HG02571 (cell line): ENCODE measurements at regions not wholly inside any gene's neighbourhood (a gene's known extent, or its start where the extent isn't known, plus 50 kb on each side); places are given as distances from the start of the nearest gene placed in this dataset.
"Not testable (repeated sequence)": the region's sequence is repeated elsewhere in the genome, so short reads cannot be mapped to it uniquely, and the experiment has no call there.

Experiments used
- ATAC-seq: cut with Tn5 transposase; IDR thresholded peaks from one replicate; pipeline ENCODE4 v1.9.1; 2021; ENCODE audit warnings: mild to moderate bottlenecking, moderate library complexity; ENCODE audit not compliant: unreplicated experiment

- ATAC-seq: no peak
Observed at GRCh38 chr3:197372047-197372661, 73.7 kb upstream of the DLG1 start.

- ATAC-seq: no peak
Observed at GRCh38 chr3:197371591-197372046, 73.2 kb upstream of the DLG1 start.

GRCh38 chr3:197369545-197369944 lies 71.1 kb upstream of the DLG1 start:
- no peak for ATAC-seq

GRCh38 chr3:197368821-197369220 lies 70.4 kb upstream of the DLG1 start:
- ATAC-seq: no peak

- ATAC-seq: no peak
Observed at GRCh38 chr3:197368330-197368729, 69.9 kb upstream of the DLG1 start.

DNA sequence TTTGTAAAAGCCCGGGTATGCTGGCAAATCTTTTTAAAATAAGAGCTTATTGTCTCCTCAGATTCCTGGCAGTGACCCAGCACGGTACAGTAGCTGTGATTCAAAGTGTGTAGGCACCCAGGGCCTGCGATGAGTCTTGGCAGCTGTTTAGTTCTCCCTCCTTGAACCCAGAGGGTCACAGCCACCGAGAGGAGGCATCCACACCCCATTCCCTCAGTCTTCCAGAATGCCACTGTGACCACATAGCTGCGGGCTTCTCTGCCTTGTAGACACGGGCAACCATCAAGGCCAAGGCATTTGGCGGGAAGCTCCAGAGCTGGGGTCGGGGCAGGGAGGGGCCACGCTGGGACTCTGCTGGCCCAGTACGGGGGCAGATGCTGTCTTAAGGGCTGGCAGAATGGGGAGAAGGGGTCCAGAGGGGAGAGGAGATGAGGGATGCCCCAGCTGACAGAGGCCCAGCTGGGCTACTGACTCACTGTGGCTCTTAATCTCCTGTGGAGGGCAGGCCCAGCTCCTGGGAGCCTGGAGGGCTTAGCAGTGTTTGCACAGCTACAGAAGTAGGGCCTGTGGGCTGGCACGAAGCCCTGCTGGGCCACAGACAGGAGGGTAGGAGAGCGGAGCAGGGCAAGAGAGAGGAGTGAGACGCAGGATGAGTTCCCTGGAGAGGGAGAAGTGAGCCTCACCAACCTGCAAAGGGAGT lies 68.8 kb upstream of the DLG1 start:
- ATAC-seq: no peak

DNA sequence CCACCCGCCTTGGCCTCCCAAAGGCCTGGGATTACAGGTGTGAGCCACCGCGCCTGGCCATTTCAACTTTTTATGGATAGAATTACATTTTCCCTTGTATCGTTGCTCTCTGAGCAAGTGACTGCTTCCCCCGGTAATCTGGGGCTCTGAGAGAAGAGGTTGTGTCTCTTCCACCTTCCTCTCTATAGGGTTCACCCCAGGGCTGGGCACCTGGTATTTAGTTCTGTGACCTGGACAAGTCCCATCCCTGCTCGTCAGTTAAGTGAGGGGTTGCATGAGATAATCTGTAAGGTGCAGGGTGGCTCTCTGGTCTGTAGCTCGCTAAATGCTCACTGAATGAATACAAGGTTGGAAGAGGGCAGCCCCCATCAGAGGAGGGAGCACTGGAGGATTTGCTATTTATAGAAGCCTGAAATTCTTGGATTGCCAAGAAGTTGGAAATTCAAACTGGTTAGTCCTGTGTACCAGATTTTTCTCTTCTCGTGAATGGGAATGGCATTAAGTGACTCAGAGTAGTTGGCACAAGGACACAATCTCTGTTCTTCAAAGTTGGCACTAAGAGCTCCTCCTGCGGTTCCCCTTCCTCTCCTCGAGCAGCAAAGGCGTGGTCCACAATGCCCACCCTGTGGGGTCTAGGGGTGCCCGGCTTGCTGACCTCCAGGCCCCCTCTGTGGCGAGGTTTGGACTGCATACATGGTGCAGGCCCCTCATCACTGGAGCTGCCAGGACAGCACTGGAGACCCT lies 68.1 kb upstream of the DLG1 start:
- no peak for ATAC-seq

DNA sequence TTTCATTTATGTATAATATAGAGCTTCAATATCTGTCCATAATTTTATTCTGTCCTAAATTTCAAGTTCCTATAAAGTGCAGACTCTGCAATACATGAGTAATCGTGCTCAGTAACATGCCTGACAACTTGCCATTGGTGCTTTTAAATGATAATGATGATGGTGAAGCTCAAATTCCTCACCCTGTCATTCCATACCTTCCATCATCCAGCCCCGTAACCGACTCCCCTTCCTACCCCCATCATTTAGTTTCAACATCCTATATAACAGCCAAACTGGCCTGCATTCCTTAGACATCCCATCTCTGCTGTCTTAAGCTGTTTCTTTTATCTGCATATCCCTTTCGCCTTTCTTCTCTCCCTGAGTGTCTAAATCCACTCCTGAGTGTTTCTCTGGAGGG lies 67.2 kb upstream of the DLG1 start:
- no peak for ATAC-seq

DNA sequence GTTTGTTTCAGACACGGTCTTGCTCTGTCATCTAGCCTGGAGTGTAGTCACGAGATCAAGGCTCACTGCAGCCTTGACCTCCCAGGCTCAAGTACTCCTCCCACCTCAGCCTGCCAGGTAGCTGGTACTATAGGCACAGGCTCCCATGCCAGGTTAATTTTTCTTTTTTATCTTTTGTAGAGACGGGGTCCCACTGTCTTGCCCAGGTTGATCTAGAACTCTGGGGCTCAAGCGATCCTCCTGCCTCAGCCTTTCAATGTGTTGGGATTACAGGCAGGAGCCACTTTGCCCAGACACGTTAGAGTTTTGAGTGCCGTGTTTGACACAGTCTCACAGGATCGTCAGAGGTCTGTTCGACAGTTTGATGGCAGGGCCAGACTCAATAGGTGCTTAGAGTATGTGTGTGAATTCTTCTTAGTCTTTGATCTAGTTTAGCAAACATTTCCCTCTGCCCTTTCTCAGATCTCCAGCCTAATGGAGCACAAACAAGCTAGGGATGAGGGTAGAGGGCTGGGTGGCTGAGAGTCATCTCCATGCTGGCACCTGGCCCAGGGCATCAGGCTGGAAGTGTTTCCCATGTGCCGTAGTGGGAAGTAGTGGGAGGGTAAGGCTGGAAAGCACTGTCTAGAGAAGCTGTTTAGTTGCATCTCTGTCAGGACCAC lies 66.1 kb upstream of the DLG1 start:
- ATAC-seq: no peak

- no peak for ATAC-seq
Observed at GRCh38 chr3:197363553-197364409, 65.4 kb upstream of the DLG1 start.

DNA sequence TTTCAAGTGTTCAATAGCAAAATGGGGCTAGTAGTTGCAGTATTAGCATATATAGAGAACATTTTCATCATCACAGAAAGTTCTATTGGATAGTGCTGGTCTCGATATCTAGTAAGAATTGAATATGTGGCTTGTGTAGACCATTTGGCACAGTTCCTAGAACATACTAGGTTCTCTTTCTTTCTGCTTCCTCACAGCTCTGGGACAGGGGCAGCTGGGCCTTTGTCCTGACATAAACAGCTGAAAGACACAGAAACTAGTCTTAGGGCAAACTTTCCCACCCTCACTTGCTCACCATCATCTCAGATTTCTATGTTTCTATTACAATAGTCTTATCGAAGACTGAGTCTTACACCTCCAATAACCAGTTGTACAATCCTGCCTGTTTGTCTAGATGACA lies 63.7 kb upstream of the DLG1 start:
- ATAC-seq: no peak

DNA sequence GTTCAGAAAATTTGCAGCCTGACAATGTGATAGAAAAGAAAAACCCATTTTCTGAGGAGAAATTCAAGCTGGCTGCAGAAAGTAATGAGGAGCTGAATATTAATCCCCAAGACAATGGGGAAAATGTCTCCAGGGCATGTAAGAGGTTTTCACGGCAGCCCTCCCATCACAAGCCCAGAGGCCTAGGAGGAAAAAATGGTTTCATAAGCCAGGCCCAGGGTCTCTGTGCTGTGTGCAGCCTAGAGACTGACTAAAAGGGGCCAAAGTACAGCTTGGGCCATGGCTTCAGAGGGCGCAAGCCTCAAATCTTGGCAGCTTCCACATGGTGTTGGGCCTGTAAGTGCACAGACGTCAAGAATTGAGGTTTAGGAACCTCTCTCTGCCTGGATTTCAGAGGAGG lies 61.7 kb upstream of the DLG1 start:
- not testable (repeated sequence) for ATAC-seq

DNA sequence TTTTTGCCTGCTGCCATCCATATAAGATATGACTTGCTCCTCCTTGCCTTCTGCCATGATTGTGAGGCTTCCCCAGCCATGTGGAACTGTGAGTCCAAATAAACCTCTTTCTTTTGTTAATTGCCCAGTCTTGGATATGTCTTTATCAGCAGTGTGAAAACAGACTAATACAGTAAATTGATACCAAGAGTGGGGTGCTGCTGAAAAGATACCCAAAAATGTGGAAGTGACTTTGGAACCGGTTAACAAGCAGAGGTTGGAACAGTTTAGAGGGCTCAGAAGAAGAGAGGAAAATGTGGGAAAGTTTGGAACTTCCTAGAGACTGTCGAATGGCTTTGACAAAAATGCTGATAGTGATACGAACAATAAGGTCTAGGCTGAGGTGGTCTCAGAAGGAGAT lies 61.1 kb upstream of the DLG1 start:
- not testable (repeated sequence) for ATAC-seq

DNA sequence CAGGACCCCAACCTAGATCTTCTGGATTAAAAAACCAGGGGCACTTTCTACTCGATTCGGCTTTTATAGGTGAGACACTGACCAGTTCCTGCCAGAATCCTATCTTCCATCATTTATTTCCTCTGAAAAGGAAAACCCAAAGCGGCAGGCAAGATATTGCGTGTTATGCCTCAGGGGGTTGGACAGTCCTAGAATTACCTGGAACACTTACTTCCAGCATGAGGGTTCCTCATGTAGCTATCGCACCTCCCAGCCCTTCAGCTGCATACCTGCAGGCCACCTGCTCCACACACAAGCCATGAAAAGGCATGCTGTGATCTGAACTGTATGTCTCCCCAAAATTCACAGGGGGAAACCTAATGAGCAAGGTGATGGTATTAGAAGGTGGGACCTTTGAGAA lies 58.3 kb upstream of the DLG1 start:
- ATAC-seq: no peak

GRCh38 chr3:197356275-197356674 lies 57.9 kb upstream of the DLG1 start:
- ATAC-seq: no peak

DNA sequence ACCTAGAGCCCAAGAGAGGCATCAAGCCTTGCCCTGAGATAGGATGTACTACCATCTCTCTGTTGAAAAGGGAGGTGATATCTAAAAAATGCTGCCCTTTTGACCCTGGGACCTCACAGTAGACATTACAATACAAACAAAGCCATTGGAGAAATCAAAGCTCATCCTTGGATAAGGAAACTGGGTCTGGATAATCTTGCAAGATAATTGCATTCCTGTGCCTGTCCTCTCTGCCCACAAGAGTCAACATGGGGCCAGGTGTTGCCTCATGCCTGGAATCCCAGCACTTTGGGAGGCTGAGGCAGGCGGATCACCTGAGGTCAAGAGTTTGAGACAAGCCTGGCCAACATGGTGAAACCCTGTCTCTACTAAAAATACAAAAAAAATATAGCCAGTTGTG lies 57.3 kb upstream of the DLG1 start:
- no peak for ATAC-seq

- no peak for ATAC-seq
Observed at GRCh38 chr3:197354568-197355001, 56.2 kb upstream of the DLG1 start.

DNA sequence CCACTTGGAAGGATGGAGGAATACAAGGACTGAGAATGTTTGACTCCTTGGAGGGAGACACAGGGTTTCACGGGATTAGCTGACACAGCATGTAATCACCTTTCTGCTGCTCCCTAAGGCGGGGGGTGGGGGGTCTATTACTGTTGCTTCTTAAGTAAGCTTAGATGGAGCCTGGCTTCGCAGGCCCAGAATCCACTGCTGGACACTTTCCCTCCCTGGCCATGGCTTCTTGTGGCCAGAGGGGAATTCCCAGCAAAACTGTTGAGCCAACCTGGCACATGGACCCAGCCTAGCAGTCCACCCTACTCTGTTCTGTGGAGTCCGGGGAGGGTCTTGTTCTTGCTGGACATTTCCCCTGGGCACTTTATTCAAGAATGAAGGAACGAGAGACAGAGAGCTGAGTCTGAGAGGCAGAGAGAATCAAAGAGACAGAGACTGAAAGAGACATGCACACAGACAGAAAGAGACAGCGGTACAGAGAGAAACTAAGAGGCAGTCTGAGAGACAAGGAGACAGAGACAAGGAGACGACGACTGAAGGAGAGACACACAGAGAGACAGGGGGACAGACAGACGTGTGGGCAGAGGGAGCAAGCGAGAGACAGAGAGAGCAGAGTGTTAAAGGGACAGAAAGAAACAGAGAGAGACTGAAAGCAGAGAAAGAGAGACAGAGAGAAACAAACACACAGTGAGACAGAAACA lies 55.6 kb upstream of the DLG1 start:
- ATAC-seq: no peak

DNA sequence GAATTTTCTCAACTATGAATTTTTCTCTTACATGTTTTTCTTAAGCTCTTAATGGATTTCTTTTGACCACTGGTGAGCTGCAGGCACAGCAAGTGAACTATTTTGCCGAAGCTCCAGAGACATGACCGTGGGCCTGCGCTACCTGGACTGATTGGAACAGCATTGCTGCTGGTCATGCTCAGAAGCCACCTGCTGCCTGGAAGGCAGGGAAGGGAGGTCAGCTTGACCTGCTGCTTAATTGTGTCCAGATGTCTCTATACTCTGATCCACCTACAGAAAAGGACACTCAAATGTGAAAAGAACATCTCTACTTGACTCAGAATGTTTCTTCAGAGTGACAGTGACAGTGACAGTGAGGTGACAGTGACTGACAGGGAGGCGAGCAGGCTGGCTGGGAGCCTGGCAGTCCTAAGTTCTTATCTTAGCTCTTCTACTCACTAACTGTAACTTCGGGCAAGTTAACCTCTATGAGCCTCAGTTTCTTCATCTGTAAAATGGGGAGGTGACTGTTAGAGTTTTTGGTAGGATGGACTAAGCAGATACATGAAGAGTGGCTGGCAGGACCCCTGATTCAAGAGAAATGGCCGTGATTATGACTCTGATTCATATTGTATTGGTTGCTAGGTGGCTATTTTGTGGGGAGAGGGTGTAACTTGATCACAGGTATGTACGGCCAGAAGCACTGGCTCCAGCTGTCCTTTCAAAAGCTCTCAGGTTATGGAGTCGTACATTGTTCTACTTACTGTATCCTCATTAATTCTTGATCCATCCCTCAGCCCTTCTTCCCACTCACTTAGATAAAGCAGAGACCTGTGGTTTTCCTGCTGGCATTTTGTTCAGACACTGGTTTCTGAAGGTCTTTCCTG lies 54.8 kb upstream of the DLG1 start:
- ATAC-seq: no peak
